CD4-positive, alpha-beta T cell (primary cell): ENCODE measurements at regions not wholly inside any gene's neighbourhood (a gene's known extent, or its start where the extent isn't known, plus 50 kb on each side); places are given as distances from the start of the nearest gene placed in this dataset.

Source experiments
- ATAC-seq: fragments of 200-7000 bp; cut with Tn5 transposase; one replicate; pipeline ENCODE4 v1.10.0; 2022; ENCODE audit warnings: mild to moderate bottlenecking; ENCODE audit not compliant: poor library complexity
- CTCF ChIA-PET: fragments of 350-600 bp; sonication (Branson Sonifier 250); formaldehyde crosslinking; loops from one replicate; lab custom pipeline; 2021; ENCODE audit warnings: antibody characterized with exemption, inconsistent platforms; lab: Charles Lee
- POLR2A ChIA-PET: fragments of 350-600 bp; sonication (Branson Sonifier 250); formaldehyde crosslinking; loops from one replicate; lab custom pipeline; 2021; ENCODE audit warnings: antibody characterized with exemption, inconsistent platforms; lab: Charles Lee
- DNase-seq, 14 experiments: peaks; one replicate each; pipeline ENCODE4 v3.0.0-alpha.2; 2013 to 2020; ENCODE audit warnings: mixed read lengths in 2 of 14
- H3K27ac ChIP-seq, 2 donors: one replicate each; pipeline versions ENCODE4 v1.5.1 to v1.7.0; 2013; ENCODE audit warnings: low read length in 2 of 2, low read depth in 1 of 2, mild to moderate bottlenecking in 1 of 2
- H3K27me3 ChIP-seq, 2 experiments: 1 replicate in 1 of 2; 2 replicates in 1 of 2; pipeline versions ENCODE4 v1.6.1 to v1.7.0; 2013; ENCODE audit warnings: low read length in 2 of 2, control low read depth in 1 of 2, mild to moderate bottlenecking in 1 of 2, moderate library complexity in 1 of 2; ENCODE audit not compliant: insufficient read depth in 2 of 2, control insufficient read depth in 1 of 2
- H3K36me3 ChIP-seq: one replicate; pipeline ENCODE4 v1.6.1; 2013; ENCODE audit warnings: low read length, control low read depth; ENCODE audit not compliant: insufficient read depth
- H3K4me1 ChIP-seq: one replicate; pipeline ENCODE4 v1.6.1; 2013; ENCODE audit warnings: low read length, control low read depth; ENCODE audit not compliant: insufficient read depth
- H3K4me3 ChIP-seq: one replicate; pipeline ENCODE4 v1.5.1; 2013; ENCODE audit warnings: mild to moderate bottlenecking, low read length, moderate library complexity
- H3K9me3 ChIP-seq, 2 experiments: 1 replicate in 1 of 2; 2 replicates in 1 of 2; pipeline versions ENCODE4 v1.6.1 to v1.7.0; 2013; ENCODE audit warnings: low read length in 2 of 2, mild to moderate bottlenecking in 2 of 2, control low read depth in 1 of 2, moderate library complexity in 1 of 2; ENCODE audit not compliant: control insufficient read depth in 1 of 2, insufficient read depth in 1 of 2
- H3K27ac Mint-ChIP-seq: one replicate; pipeline ENCODE4 v1.8.0; 2020; ENCODE audit warnings: mixed read lengths
- H3K27me3 Mint-ChIP-seq: one replicate; pipeline ENCODE4 v1.8.0; 2021; ENCODE audit warnings: mixed read lengths
- H3K36me3 Mint-ChIP-seq: one replicate; pipeline ENCODE4 v1.8.0; 2021; ENCODE audit warnings: low read depth, mixed read lengths
- H3K4me1 Mint-ChIP-seq: one replicate; pipeline ENCODE4 v1.8.0; 2021; ENCODE audit warnings: low read depth, mixed read lengths
- H3K4me3 Mint-ChIP-seq: one replicate; pipeline ENCODE4 v1.8.0; 2020; ENCODE audit warnings: mild to moderate bottlenecking, mixed read lengths
- H3K9me3 Mint-ChIP-seq: one replicate; pipeline ENCODE4 v1.8.0; 2020; ENCODE audit warnings: mixed read lengths
- CTCF ChIP-seq: fragments of 200-600 bp; IDR thresholded peaks from one replicate; pipeline ENCODE4 v1.8.0; 2022; ENCODE audit warnings: antibody characterized with exemption, mild to moderate bottlenecking
- intact Hi-C, 2 experiments: fragments of 100-400 bp; cut with DNase I in 1 of 2; cut with micrococcal nuclease in 1 of 2; formaldehyde crosslinking; loops; one replicate each; pipeline versions ENCODE4 v1.15.1 to v1.9.0; 2023 to 2025; cut with DNase I, micrococcal nuclease

DNA sequence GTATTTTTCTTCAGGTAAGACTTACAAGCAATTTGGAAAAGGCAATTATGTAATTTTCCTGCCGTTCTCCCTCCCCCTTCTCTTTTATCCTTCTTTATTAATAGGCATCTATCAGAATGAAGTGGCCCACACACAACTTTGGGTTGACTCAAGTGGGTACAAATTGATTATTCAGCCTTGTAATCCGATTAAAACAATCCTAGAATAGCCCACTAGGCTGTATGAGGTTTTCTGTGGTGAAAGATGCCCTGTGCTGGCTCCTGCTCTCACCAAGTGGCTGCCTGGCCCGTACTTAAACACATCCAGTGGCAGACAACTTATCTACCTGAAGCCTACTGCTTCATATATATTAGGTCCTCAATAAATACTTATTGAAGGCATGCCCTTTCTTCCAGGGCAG lies 177.3 kb upstream of the C9orf72 start:
- Histone ChIP-seq H3K27ac (no peak overlapping the region), H3K4me3 (no peak overlapping the region), H3K9me3 (no peaks in the 10 kb centered on the region), H3K36me3 (no peaks in the 10 kb centered on the region), H3K4me1 (no peaks in the 10 kb centered on the region), H3K27me3 (no peaks in the 10 kb centered on the region)
- Mint-ChIP-seq H3K36me3 (no peaks in the 10 kb centered on the region), H3K4me1 (no peaks in the 10 kb centered on the region), H3K27ac (no peak overlapping the region), H3K9me3 (no peaks in the 10 kb centered on the region), H3K4me3 (no peak overlapping the region), H3K27me3 (peaks cover 7% of the 10 kb centered on the region)
- POLR2A ChIA-PET = no interaction called here
- TF ChIP-seq CTCF = no peak
- ATAC-seq = no peak
- CTCF ChIA-PET = no interaction called here
- DNase-seq = no peak
- intact Hi-C loops = loop anchor here in 1 of 2 experiments (10.0 kb wide), 1 partner anchor 54 kb away; no protein-coding TSS in a partner anchor

DNA sequence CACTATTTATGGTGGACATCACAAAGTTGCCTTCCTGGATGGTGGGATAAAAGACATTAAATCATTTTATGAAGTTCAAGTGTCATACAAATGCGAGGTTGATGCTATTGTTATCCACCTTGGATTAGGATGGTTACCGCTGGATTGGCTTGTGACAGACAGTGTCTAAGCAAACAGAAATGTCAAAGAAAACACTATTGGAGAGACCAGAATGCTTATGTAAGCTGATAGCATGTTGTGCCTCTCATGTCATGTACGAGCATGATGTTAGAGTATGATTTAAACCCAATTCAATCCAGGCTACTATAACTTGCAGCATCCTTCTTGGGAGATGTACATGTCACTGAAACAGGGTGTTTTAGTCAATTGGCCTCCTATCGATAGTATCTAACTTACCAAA lies 178.8 kb upstream of the C9orf72 start:
- H3K9me3 ChIP-seq = no peaks in the 10 kb centered on the region
- H3K4me3 Mint-ChIP-seq = no peak overlapping the region
- no peaks in the 10 kb centered on the region for H3K36me3 ChIP-seq
- H3K4me3 ChIP-seq = no peak overlapping the region
- H3K36me3 Mint-ChIP-seq = no peaks in the 10 kb centered on the region
- DNase-seq (no peak), ATAC-seq (no peak)
- H3K9me3 Mint-ChIP-seq = no peaks in the 10 kb centered on the region
- no peak for TF ChIP-seq CTCF
- intact Hi-C loops = loop anchor here in 1 of 2 experiments (10.0 kb wide), 1 partner anchor 53 kb away; no protein-coding TSS in a partner anchor
- H3K4me1 ChIP-seq = no peaks in the 10 kb centered on the region
- H3K4me1 Mint-ChIP-seq = no peaks in the 10 kb centered on the region
- no peaks in the 10 kb centered on the region for H3K27me3 ChIP-seq
- no peak overlapping the region for H3K27ac Mint-ChIP-seq
- ChIA-PET POLR2A (no interaction called here), CTCF (no interaction called here)
- H3K27ac ChIP-seq = no peak overlapping the region
- peaks cover 5% of the 10 kb centered on the region for H3K27me3 Mint-ChIP-seq

- H3K9me3 ChIP-seq = no peaks in the 10 kb centered on the region
- no peak overlapping the region for H3K4me3 ChIP-seq
- no peaks in the 10 kb centered on the region for H3K9me3 Mint-ChIP-seq
- H3K27me3 ChIP-seq = no peaks in the 10 kb centered on the region
- TF ChIP-seq CTCF = no peak
- DNase-seq = no peak
- H3K36me3 ChIP-seq = no peaks in the 10 kb centered on the region
- H3K4me1 Mint-ChIP-seq = no peaks in the 10 kb centered on the region
- ChIA-PET CTCF (no interaction called here), POLR2A (no interaction called here)
- H3K36me3 Mint-ChIP-seq = no peaks in the 10 kb centered on the region
- H3K27me3 Mint-ChIP-seq = no peaks in the 10 kb centered on the region
- H3K27ac ChIP-seq = no peak overlapping the region
- no peaks in the 10 kb centered on the region for H3K4me1 ChIP-seq
- no peak for ATAC-seq
- H3K4me3 Mint-ChIP-seq = no peak overlapping the region
- H3K27ac Mint-ChIP-seq = no peak overlapping the region
- intact Hi-C loops = loop anchor here in 1 of 2 experiments (10.0 kb wide), 1 partner anchor 49 kb away; no protein-coding TSS in a partner anchor
These were observed 182.6 kb upstream of the C9orf72 start for GRCh38 chr9:27755846-27756245.
